Left ventricle myocardium superior (tissue), 1 donor: ENCODE measurements at regions not wholly inside any gene's neighbourhood (a gene's known extent, or its start where the extent isn't known, plus 50 kb on each side); places are given as distances from the start of the nearest gene placed in this dataset.
"Not testable (repeated sequence)": the region's sequence is repeated elsewhere in the genome, so short reads cannot be mapped to it uniquely, and the experiment has no call there.

Source experiments
- ATAC-seq: fragments of 200-7000 bp; cut with Tn5 transposase; one replicate; pipeline ENCODE4 v1.9.1; 2020; ENCODE audit warnings: mild to moderate bottlenecking, moderate library complexity
- DNase-seq: peaks from one replicate; pipeline ENCODE4 v3.0.0-alpha.2; 2020
- intact Hi-C: fragments of 100-400 bp; cut with micrococcal nuclease; formaldehyde crosslinking; loops from one replicate; pipeline ENCODE4 v1.11.0; 2022
- donor health status: DM: no; HTN: yes; CAD: no; lungs with severe emphysema.

DNA sequence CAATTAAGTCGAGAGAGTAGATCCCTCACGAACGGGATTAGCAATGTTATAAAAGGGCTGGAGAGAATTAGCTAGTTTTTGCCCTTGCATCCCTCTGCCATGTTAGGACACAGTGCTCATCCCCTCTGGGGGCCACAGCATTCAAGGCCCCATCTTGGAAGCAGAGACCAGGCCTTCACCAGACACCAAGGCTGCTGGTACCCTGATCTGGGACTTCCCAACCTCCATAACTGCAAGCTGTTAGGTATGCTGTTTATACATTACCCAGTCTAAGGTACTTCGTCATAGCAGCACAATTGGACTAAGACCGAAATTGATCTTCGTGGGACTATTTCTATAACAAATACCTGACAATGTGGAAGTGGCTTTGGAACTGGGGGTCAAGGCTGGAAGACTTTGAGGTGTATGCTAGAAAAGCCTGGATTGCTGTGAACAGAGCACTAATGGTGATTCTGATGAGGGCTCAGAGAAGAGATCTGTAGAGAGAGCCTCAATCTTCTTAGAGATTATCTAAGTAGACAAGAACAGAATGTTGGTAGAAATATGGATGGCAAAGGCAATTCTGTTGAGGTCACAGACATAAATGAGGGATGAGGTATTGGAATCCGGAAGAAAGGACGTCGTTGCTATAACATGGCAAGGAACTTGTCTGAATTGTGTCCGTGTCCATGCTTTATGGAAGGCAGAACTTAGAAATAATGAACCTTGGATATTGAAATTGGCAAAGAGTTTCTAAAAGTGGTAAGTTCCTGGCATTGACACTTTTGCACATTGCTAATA, 83.8 kb upstream of the KIF26B start:
- ATAC-seq (no peak), DNase-seq (no peak)
- intact Hi-C loops, result no loop called here

DNA sequence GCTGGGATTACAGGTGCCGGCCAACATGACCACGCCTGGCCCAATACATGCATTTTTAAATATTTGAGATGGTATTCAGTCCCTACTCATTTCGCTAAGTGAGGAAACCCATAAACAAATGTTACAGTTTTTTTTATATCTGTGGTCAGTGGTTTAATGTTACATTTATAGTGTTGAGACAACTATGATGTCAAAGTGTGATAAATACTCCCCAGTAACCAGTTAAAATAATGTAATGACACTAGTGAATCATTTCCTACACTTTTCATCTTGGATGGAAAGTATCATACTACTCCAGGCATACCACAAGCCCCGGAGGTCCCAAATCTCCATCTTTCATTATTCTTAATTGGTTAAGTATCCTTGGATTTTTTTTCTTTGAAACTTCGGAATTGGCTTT, 87.5 kb upstream of the KIF26B start:
- ATAC-seq (no peak), DNase-seq (no peak)
- intact Hi-C loops, result no loop called here

DNA sequence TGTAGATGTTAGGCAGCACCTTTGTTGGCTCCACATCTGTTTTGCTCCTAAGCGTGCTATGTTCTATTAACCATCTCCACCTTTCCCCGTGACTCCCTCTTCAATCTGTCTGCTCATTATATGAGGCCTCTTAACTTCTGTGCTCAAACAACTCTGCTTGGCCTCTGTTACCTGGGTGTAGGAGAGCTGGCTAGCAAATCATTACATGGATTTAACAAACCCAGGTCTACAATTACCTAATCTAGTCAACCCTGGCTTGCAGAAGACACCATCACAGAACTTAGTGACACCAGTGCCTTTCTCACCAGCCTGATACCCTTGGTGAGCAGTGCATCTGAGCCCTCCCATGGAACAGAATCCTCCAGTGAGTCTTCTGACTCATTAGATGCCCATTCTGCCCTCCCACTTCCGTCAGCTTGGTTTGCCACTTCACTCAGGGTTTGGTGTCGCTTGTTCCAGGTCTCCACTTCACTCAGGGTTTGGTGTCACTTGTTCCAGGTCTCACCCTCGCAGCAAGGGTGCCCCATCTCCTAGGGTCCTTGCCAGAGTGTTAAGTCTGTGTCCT, 92.0 kb upstream of the KIF26B start:
- DNase-seq (no peak), ATAC-seq (no peak)
- intact Hi-C loops, result no loop called here

DNA sequence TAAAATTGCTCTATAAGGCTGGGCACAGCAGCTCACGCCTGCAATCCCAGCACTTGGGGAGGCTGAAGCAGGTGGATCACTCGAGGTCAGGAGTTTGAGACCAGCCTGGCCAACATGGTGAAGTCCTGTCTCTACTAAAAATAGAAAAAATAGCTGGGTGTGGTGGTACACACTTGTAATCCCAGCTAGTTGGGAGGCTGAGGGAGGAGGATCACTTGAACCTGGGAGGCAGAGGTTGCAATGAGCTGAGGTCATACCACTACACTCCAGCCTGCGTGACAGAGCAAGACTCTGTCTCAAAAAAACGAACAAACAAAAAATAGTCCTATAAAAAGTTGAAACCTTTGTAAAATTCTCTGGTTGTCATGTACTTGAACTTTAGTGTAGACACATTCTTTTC, 93.0 kb upstream of the KIF26B start:
- ATAC-seq, DNase-seq, intact Hi-C loops: not testable (repeated sequence)

DNA sequence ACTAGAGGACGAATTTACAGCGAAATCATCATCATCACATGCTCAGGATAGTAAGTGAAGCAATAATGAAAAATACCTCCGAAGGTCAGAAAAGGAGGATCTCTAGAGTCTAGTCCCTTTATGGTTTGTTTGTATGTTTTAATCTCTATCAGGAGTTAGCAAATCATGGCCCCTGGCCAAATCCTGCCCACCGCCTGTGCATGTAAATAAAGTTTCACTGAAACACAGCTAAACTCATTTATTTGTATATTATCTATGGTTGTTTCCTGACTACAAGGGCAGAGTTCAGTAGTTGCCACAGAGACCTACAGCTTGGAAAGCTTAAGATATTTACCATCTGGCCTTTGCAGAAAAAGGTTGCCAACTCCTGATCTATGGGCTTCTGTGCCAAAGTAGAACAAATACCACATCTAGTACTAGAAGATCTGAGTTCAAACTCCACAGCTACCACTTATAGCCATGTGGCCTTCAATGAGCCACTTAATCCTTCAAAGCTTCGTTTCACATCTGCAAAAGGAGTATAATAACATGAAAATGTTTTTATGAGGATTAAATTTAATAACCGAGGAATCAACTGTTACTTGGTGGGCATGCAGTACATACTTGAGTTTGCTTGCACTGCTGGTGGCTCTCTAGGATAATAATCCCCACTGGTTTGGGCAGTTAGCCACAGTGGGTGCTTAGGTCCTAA, 94.0 kb upstream of the KIF26B start:
- intact Hi-C loops, result no loop called here
- ATAC-seq (no peak), DNase-seq (no peak)

DNA sequence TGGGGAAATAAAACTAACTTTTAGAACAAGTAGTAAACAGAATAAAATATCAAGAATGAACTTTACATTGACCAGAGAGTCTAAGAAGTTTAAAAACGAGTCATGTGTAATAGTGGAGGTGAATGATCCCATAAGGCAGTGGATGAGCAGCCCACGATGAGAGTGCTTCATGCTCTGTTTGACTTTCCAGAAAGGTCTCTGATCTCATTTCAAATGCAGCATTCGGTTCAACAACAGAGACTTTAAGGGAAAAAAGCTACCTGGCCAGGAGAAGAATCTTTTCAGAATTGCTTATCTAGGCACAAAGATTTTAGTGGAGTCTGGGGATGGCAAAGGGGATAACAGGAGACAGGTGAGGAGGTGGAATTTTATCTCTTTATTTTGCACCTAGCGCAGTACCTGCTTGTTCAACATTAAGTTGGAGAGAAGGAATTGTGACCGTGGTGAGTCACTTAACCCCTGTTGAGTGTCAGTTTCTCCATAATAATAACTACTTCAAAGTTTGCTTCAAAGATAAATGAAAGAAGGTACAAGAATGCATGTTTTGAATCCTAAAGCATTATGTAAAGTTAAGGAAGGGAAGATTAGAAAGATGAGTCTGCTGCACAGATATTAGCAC, 94.9 kb upstream of the KIF26B start:
- DNase-seq (no peak), ATAC-seq (no peak)
- intact Hi-C loops, result no loop called here

DNA sequence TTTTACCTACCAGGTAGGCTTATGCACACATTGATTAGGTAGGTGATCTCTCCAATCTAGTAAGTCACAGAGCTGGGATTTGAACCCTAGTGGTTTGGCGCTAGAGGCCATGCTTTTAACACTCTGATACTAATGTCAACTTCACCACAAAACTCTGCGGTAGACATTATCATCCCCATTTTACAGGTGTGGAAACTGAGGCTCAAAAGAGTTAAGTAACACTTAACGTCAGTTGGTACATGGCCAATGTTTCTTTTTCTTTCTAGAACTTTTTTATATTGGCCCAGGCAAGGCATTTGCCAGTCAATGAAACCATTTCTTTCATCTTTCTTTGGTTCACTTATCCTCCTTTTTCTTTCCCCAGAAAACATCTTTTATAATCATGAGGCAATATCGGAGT, 95.9 kb upstream of the KIF26B start:
- no peak for ATAC-seq
- no peak for DNase-seq
- intact Hi-C loops, result no loop called here

DNA sequence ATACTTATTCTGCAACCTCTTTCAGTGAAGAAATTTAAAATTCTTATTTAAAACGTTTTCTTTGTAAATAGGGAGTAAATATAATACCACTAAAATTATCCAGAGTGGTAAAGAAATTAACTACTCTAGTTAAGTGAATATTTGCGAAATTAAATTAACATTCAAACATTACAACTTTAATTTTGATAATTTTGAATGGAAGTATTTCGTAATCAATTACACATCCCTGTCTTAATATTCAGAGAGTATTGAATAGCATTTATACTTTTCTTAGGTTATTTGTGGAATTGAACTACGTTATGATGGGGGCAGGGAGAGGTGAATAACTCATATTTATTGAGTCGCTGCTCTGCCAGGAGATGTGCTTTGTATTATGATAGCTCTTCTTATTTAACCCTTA, 96.3 kb upstream of the KIF26B start:
- no peak for DNase-seq
- no peak for ATAC-seq
- intact Hi-C loops, result no loop called here

DNA sequence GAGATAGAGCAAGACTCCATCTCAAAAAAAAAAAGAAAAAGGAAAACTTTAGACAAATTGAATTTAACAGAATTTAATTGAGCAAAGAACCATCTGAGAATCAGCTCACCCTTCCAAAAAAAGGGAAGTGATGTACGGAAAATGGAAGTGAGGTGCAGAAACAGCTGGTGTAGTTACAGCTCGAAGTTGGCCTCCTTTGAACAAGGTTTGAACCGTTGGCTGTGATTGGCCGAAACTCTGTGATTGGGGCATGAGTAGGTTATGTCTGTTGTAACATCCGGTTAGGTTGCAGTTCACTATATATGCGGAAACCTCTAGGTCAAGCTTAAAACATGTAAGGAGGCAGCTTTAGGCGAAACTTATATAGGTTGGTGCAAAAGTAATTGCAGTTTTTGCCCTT, 97.9 kb upstream of the KIF26B start:
- intact Hi-C loops, result no loop called here
- no peak for ATAC-seq

DNA sequence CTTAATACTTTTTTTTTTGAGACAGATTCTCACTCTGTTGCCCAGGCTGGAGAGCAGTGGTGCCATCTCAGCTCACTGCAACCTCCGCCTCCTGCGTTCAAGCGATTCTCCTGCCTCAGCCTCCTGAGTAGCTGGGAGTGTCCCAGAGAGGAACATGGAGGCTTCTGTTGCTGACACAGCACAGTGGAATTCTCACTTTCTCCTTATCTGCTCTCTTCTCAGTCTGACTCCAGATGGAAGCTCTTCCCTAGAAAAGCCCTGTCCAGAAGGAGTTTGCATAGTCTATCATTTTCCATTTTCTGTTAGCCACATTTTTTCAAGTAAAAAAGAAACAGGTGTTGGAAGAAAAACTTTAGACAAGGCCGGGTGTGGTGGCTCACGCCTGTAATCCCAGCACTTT, 98.5 kb upstream of the KIF26B start:
- DNase-seq, intact Hi-C loops, ATAC-seq: not testable (repeated sequence)

More for the DNA sequence above, 97.9 kb upstream of the KIF26B start:
- no peak for DNase-seq

DNA sequence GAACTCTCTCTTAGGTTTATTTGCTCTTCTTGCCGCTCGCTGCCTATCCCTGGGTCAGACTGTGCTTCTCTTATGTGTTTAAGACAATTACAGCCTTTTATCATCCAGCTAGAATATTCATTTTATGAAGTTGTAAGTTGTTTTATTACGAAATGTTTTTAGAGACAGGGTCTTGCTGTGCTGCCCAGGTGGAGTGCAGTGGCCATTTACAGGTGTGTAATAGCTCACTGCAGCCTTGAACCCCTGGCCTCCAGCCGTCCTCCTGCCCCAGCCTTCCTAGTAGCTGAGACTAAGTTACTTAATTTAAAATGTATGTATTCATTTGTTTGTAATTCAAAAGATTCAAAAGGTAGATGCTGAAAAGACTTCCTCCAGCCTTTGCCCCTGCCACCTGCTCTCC, 99.0 kb upstream of the KIF26B start:
- ATAC-seq (no peak), DNase-seq (no peak)
- intact Hi-C loops, result no loop called here

DNA sequence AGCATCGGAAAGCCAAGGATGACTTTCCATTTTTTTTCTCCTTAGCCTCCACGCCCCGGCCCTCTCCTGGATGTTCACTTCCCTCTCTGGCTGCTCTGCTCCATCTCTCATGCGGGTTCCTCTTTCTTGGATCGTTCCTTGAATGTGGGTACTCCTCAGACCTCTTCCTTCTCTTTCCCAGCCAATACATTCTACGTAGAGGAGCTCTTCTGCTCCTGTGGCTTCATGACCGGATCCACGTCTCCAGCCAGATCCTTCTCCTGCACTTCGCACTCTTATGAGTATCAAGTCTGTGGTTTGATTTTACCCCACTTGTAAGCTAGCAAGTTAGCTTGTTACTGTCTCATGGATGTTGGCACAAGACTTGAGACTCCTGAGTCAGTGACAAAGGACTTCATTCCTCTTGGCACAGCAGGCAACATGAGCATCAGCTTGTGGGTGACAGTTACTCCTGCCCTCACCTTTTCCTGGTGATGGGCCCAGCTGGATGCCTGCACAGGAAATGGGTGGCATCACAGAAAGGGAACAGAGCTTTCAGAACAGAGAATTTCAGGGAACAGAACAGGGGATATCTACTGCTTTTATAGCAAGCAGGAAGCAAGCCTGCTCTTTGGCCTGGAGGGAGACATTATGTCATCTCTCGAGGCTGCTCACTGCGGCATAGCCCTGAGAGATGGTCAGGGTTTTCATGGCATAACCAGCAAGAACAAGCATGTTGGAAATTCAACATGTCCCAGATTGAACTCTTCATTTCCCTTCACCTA, 100.1 kb upstream of the KIF26B start:
- intact Hi-C loops, result no loop called here
- DNase-seq, result no peak
- ATAC-seq, result no peak

DNA sequence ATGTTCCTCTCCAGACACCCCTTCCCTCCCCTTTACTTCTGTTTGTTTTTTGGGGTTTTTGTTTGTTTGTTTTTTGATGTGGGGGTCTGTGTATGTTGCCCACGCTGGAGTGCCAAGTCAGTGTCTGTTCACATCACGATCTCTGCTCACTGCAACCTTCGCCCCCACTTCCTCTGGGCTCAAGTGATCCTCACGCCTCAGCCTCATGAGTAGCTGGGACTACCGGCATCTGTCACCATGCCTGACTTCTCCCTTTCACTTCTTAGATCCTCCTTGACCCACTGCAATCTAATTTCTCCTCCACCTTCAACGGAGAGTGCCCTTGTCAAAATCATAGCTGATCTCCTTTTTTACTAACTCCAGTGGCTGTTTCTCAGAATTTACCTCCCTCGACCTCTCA, 100.7 kb upstream of the KIF26B start:
- ATAC-seq (no peak), DNase-seq (no peak)
- intact Hi-C loops, result no loop called here

DNA sequence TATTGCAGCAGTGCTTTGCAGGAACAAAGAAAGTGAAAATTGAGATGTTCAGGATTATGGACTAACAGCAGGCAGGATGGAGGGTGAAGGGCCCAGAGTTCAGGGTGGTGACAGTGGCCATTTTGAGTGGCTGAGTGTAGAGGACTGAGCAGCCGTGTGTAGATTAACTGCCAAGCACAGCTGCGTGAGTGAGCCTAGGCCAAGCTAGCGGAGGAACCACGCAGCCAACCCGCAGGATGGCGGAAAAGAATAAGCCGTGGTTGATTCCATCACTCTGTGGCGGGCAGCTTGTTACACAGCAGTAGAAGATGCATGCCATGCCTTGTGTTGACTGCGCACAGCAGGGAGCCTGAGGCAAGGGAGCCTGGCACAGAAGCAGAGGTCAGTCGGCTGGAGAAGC, 102.5 kb upstream of the KIF26B start:
- intact Hi-C loops, result no loop called here
- peak; percentile 23 for ATAC-seq

DNA sequence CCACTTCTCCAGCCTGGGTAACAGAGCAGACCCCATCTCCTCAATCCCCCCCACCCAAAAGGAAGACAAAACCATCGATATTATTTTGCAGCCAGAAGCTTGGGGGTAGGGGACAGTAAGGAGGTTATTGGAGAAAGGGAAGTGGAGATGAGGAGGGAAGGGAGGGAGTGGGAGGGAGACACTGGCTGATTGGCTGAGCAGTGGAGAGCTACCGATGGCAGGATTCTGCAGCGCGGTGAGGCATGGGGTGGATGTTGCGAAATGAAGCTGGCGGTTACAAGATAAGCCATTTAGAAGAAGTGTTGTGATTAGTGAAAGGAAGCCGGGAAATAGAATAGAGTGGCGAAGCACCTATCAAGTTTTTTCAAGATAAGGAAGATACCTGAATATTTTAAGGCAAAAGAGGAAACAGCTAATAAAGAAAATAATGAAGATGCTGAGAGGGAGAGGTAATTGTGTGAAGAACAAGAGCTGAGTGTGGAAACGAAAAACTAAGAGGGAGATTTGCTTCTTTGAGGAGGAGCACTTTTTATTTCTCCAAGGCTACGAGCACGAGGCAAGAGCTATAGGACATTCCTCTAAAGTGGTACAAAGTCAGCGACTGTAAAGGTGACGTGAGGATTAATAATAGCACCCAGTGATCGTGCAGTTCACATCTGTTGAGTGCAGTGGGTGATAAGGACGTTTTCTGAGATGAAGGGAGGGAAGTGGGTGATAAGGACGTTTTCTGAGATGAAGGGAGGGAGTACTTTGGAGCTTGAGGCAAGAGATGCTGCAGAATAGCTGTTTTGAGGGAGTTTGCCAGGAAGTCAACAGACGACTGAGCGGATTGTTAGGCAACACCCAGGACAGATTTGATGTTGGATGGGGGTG, 103.2 kb upstream of the KIF26B start:
- intact Hi-C loops, result no loop called here
- ATAC-seq, result peak; percentile 87
- peak; percentile 57 for DNase-seq

More for the DNA sequence above, 102.5 kb upstream of the KIF26B start:
- DNase-seq, result no peak

DNA sequence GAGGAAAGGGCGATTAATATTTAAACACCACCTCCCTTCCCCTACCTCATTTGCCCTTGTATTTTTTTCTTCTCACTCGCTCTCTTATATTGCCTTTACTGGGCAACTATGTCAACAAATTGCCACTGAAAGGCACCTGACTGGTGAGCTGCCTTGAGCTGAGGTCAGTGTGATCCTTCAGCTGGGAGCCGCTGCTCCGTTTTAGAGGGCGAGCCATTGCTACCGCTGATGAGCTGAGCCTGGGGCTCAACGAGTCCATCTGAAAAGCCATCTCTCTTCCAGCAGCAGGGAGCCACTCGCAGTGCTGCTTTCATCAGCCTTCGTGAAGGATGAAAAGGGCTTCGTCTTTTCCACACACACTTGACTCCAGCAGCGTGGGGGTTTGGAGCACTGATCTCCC, 108.0 kb upstream of the KIF26B start:
- ATAC-seq, result no peak
- intact Hi-C loops, result loop anchor here (10.0 kb wide), 1 partner anchor 192 kb away; no protein-coding TSS in a partner anchor
- DNase-seq, result no peak

DNA sequence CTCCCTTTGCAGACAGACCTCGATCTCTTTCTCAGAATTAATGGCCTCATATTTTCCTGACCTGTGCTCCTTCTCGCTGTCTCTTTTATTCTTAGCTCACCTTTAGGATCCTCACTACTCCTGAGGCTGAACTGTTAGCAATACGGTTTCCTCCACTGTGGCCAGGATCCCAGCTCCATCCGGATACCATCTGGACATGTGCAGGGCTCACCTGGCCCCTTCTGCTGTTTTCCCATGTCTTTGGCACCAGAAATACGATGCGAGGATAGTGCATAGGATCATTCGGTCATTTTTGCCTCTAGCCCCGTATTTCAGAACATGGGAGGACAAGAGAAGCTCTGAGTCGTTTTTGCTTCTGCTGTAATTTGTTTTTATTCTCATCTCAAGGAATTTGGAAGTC, 108.5 kb upstream of the KIF26B start:
- no peak for ATAC-seq
- no peak for DNase-seq
- intact Hi-C loops, result loop anchor here (10.0 kb wide), 1 partner anchor 192 kb away; no protein-coding TSS in a partner anchor
